Testis (tissue), 2 donors: ENCODE measurements at regions not wholly inside any gene's neighbourhood (a gene's known extent, or its start where the extent isn't known, plus 50 kb on each side); places are given as distances from the start of the nearest gene placed in this dataset.

ENCODE experiments used
- DNase-seq: peaks from one replicate; pipeline ENCODE4 v3.0.0-alpha.2; 2019
- H3K27ac ChIP-seq, 2 donors: fragments of 200-600 bp; sonication (generic); one replicate each; pipeline ENCODE4 v1.5.1; 2019
- H3K27me3 ChIP-seq: fragments of 200-600 bp; sonication (generic); one replicate; pipeline ENCODE4 v1.5.1; 2019
- H3K36me3 ChIP-seq: fragments of 200-600 bp; sonication (generic); one replicate; pipeline ENCODE4 v1.5.1; 2017; ENCODE audit warnings: low read depth; ENCODE audit errors: missing control alignments
- H3K4me1 ChIP-seq: fragments of 200-600 bp; sonication (generic); one replicate; pipeline ENCODE4 v1.5.1; 2019
- H3K4me3 ChIP-seq, 2 donors: fragments of 200-600 bp; sonication (generic); one replicate each; pipeline ENCODE4 v1.5.1; 2017 to 2019
- H3K9me3 ChIP-seq: fragments of 200-600 bp; sonication (generic); one replicate; pipeline ENCODE4 v1.5.1; 2017
- CTCF ChIP-seq, 3 experiments: fragments of 450-650 bp in 2 of 3; fragments of 200-600 bp in 1 of 3; sonication (generic) in 1 of 3; IDR thresholded peaks; one replicate each; pipeline ENCODE4 v1.5.1; 2016 to 2019; ENCODE audit warnings: antibody characterized with exemption in 3 of 3, mild to moderate bottlenecking in 2 of 3, moderate library complexity in 1 of 3
- POLR2A ChIP-seq: fragments of 450-650 bp; IDR thresholded peaks from one replicate; pipeline ENCODE4 v1.6.1; 2017; ENCODE audit warnings: antibody characterized with exemption, mild to moderate bottlenecking, moderate library complexity
- WGBS, 2 donors: methylation state at CpG; one replicate each; pipeline ENCODE4 v1.1.5; 2018; 5-methylcytosine and 5-hydroxymethylcytosine counted together
- intact Hi-C: fragments of 100-400 bp; cut with DNase I; formaldehyde crosslinking; loops from one replicate; pipeline ENCODE4 v1.15.1; 2023; ENCODE audit warnings: low total_unique reads

DNA sequence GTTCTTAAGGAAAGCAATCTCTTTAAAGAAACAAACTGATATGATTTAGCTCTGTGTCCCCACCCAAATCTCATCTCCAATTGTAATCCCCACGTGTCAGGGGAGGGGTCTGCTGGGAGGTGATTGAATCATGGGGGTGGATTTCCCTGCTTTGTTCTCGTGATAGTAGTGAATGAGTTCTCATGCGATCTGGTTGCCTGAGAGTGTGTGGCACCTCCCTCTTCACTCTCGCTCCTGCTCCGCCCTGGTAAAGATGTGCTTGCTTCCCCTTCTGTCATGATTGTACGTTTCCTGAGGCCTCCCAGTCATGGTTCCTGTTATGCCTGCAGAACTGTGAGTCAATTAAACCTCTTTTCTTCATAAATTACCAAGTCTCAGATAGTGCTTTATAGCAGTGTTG is 412.7 kb upstream of the SMC2 start:
- Histone ChIP-seq H3K36me3 (no peaks in the 10 kb centered on the region), H3K4me1 (no peaks in the 10 kb centered on the region), H3K4me3 (no peak overlapping the region), H3K27me3 (no peaks in the 10 kb centered on the region), H3K27ac (no peak overlapping the region), H3K9me3 (no peaks in the 10 kb centered on the region)
- TF ChIP-seq CTCF (IDR thresholded peaks at IDR 0.05) = no peak
- no peak for TF ChIP-seq POLR2A
- WGBS, 2 donors = 61 to 77% methylated on average over 6 of the region's 6 CpGs
- intact Hi-C loops = no loop called here
- DNase-seq = no peak

- TF ChIP-seq CTCF (IDR thresholded peaks at IDR 0.05) = no peak
- Histone ChIP-seq H3K27ac (no peak overlapping the region), H3K4me3 (no peak overlapping the region), H3K4me1 (no peaks in the 10 kb centered on the region), H3K36me3 (no peaks in the 10 kb centered on the region), H3K27me3 (no peaks in the 10 kb centered on the region), H3K9me3 (no peaks in the 10 kb centered on the region)
- 93% methylated on average over 3 of the region's 3 CpGs for WGBS, 2 donors
- intact Hi-C loops = no loop called here
- no peak for DNase-seq
Observed at GRCh38 chr9:103700195-103700962, 393.7 kb upstream of the SMC2 start.

DNA sequence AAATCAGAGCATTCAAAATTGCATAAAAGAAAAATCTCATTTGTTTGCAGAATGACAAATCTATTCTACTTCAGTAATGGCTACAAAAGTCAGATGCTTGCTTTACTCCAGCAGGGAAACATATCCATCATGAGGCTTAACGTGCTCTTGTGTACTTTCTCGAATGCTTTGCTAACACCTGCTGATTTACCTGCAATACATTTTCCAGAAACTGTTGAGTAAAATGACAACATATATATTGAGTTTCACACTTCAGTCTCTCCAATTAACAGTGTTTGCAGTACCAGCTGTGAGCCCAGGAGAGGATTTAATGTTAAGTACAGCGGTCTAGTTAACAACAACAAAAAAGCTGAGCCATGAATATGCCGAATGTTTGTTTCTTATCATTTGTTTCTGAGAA is 391.5 kb upstream of the SMC2 start:
- no peak for TF ChIP-seq CTCF (IDR thresholded peaks at IDR 0.05)
- no peak for TF ChIP-seq POLR2A
- Histone ChIP-seq H3K36me3 (no peaks in the 10 kb centered on the region), H3K9me3 (no peaks in the 10 kb centered on the region), H3K27me3 (no peaks in the 10 kb centered on the region), H3K27ac (no peak overlapping the region), H3K4me1 (no peaks in the 10 kb centered on the region), H3K4me3 (no peak overlapping the region)
- intact Hi-C loops = no loop called here
- WGBS, 2 donors = 39 to 71% methylated on average over 4 of the region's 4 CpGs
- no peak for DNase-seq

DNA sequence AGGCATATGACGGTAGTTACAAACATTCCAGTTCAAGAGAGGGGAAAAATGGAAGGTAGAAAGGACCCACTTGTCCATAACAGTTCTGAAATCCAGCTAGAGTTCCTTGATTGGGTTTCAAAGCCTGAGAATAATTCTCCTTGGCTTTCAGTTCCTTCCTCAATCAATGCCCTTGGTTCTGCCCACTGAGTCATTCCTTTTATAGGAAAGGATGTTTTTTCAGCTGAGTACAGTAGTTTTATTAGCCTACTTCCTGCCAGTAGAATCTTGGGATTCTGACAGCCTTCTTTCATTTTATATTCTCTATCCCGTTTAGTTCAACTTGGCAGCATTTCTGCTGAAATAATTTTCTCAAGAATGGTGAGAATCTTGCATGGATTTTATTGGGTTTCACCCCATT is 386.9 kb upstream of the SMC2 start:
- no peak overlapping the region for H3K27ac ChIP-seq
- no peaks in the 10 kb centered on the region for H3K9me3 ChIP-seq
- 68 to 76% methylated on average over 2 of the region's 2 CpGs for WGBS, 2 donors
- H3K27me3 ChIP-seq = no peaks in the 10 kb centered on the region
- no peaks in the 10 kb centered on the region for H3K36me3 ChIP-seq
- intact Hi-C loops = no loop called here
- TF ChIP-seq POLR2A (no peak), CTCF (IDR thresholded peaks at IDR 0.05) (no peak)
- H3K4me3 ChIP-seq = no peak overlapping the region
- DNase-seq = no peak
- H3K4me1 ChIP-seq = no peaks in the 10 kb centered on the region

- Histone ChIP-seq H3K9me3 (no peaks in the 10 kb centered on the region), H3K4me1 (no peaks in the 10 kb centered on the region), H3K4me3 (no peak overlapping the region), H3K27ac (no peak overlapping the region), H3K36me3 (no peaks in the 10 kb centered on the region), H3K27me3 (no peaks in the 10 kb centered on the region)
- TF ChIP-seq POLR2A (no peak), CTCF (IDR thresholded peaks at IDR 0.05) (no peak)
- intact Hi-C loops = no loop called here
- no peak for DNase-seq
Observed at GRCh38 chr9:103709366-103709765, 384.7 kb upstream of the SMC2 start.
